ENCODE measurements at regions not wholly inside any gene's neighbourhood (a gene's known extent, or its start where the extent isn't known, plus 50 kb on each side); places are given as distances from the start of the nearest gene placed in this dataset.

DNA sequence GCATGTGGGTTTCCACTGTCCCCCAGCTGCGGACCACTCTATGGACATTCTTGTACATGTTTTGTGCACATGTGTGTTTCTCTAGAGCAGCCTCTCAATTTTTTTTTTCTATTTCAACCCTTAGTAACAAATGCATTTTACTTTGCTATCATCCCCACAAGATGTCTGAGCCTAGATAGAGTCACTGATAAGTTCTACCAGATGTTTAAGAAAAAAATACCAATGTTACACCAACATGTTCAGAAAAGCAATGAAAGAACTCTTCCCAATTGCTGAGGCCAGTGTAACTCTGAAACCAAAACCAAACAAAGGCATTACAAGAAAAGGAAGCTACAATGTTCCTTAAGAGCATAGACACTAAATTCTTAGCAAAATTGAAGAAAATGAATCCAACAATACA, 218.5 kb downstream of the CXCL12 start:
- TF ChIP-seq POLR2AphosphoS5 (IDR thresholded peaks at IDR 0.05): no peak
- TF ChIP-seq, protein P1, sequence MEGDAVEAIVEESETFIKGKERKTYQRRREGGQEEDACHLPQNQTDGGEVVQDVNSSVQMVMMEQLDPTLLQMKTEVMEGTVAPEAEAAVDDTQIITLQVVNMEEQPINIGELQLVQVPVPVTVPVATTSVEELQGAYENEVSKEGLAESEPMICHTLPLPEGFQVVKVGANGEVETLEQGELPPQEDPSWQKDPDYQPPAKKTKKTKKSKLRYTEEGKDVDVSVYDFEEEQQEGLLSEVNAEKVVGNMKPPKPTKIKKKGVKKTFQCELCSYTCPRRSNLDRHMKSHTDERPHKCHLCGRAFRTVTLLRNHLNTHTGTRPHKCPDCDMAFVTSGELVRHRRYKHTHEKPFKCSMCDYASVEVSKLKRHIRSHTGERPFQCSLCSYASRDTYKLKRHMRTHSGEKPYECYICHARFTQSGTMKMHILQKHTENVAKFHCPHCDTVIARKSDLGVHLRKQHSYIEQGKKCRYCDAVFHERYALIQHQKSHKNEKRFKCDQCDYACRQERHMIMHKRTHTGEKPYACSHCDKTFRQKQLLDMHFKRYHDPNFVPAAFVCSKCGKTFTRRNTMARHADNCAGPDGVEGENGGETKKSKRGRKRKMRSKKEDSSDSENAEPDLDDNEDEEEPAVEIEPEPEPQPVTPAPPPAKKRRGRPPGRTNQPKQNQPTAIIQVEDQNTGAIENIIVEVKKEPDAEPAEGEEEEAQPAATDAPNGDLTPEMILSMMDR (IDR thresholded peaks at IDR 0.05): no peak
